H9 (cell line): ENCODE measurements at regions not wholly inside any gene's neighbourhood (a gene's known extent, or its start where the extent isn't known, plus 50 kb on each side); places are given as distances from the start of the nearest gene placed in this dataset.

ENCODE experiments used
- DNase-seq: peaks from one replicate; pipeline ENCODE4 v3.0.0-alpha.2; 2017
- H2AFZ ChIP-seq: one replicate; pipeline ENCODE4 v1.6.1; 2013; ENCODE audit warnings: mild to moderate bottlenecking, low read length, control low read depth, moderate library complexity
- H2AK5ac ChIP-seq: 2 replicates; pipeline ENCODE4 v1.6.1; 2013; ENCODE audit warnings: low read length, control low read depth, mixed read lengths; ENCODE audit not compliant: insufficient read length
- H2BK120ac ChIP-seq: one replicate; pipeline ENCODE4 v1.6.1; 2013; ENCODE audit warnings: low read depth, mild to moderate bottlenecking, low read length, control low read depth, inconsistent platforms; ENCODE audit not compliant: poor library complexity, severe bottlenecking
- H2BK12ac ChIP-seq: 2 replicates; pipeline ENCODE4 v1.6.1; 2013; ENCODE audit warnings: low read length, control low read depth, mixed read lengths, low read depth; ENCODE audit not compliant: insufficient read length
- H2BK15ac ChIP-seq: 2 replicates; pipeline ENCODE4 v1.6.1; 2013; ENCODE audit warnings: low read depth, low read length, control low read depth
- H2BK20ac ChIP-seq: one replicate; pipeline ENCODE4 v1.6.1; 2013; ENCODE audit warnings: low read depth, mild to moderate bottlenecking, low read length, control low read depth, inconsistent platforms; ENCODE audit not compliant: poor library complexity, severe bottlenecking
- H2BK5ac ChIP-seq: 2 replicates; pipeline ENCODE4 v1.6.1; 2013; ENCODE audit warnings: low read length, control low read depth, mixed read lengths; ENCODE audit not compliant: insufficient read length
- H3K14ac ChIP-seq: 2 replicates; pipeline ENCODE4 v1.6.1; 2013; ENCODE audit warnings: low read length, control low read depth; ENCODE audit not compliant: insufficient read depth
- H3K18ac ChIP-seq: 2 replicates; pipeline ENCODE4 v1.6.1; 2013; ENCODE audit warnings: low read depth, mild to moderate bottlenecking, mixed read lengths, low read length, control low read depth; ENCODE audit not compliant: insufficient read length
- H3K23ac ChIP-seq: 2 replicates; pipeline ENCODE4 v1.6.1; 2013; ENCODE audit warnings: low read length, control low read depth, mixed read lengths, low read depth; ENCODE audit not compliant: insufficient read length
- H3K23me2 ChIP-seq: 2 replicates; pipeline ENCODE4 v1.6.1; 2013; ENCODE audit warnings: low read depth, mild to moderate bottlenecking, mixed read lengths, low read length, control low read depth; ENCODE audit not compliant: insufficient read length, poor library complexity, severe bottlenecking
- H3K27ac ChIP-seq: 2 replicates; pipeline ENCODE4 v1.5.1; 2013; ENCODE audit warnings: low read length, control low read depth, mixed read lengths, low read depth; ENCODE audit not compliant: insufficient read length
- H3K27me3 ChIP-seq: 2 replicates; pipeline ENCODE4 v1.6.1; 2013; ENCODE audit warnings: low read length, control low read depth, inconsistent platforms; ENCODE audit not compliant: insufficient read depth
- H3K4ac ChIP-seq: 2 replicates; pipeline ENCODE4 v1.6.1; 2013; ENCODE audit warnings: low read depth, mild to moderate bottlenecking, control low read depth, inconsistent platforms, low read length, moderate library complexity
- H3K4me1 ChIP-seq: 2 replicates; pipeline ENCODE4 v1.6.1; 2013; ENCODE audit warnings: low read length, control low read depth, inconsistent platforms; ENCODE audit not compliant: insufficient read depth
- H3K4me2 ChIP-seq: 2 replicates; pipeline ENCODE4 v1.6.1; 2013; ENCODE audit warnings: low read length, control low read depth, mixed read lengths; ENCODE audit not compliant: insufficient read length, insufficient read depth
- H3K56ac ChIP-seq: 2 replicates; pipeline ENCODE4 v1.6.1; 2013; ENCODE audit warnings: low read depth, mild to moderate bottlenecking, mixed read lengths, low read length, control low read depth; ENCODE audit not compliant: insufficient read length
- H3K79me1 ChIP-seq: 2 replicates; pipeline ENCODE4 v1.6.1; 2013; ENCODE audit warnings: low read depth, mild to moderate bottlenecking, moderate library complexity, low read length, control low read depth, inconsistent platforms; ENCODE audit not compliant: insufficient read depth, poor library complexity, severe bottlenecking
- H3K79me2 ChIP-seq: 2 replicates; pipeline ENCODE4 v1.6.1; 2013; ENCODE audit warnings: low read length, control low read depth, inconsistent platforms; ENCODE audit not compliant: insufficient read depth
- H3K9ac ChIP-seq: 2 replicates; pipeline ENCODE4 v1.6.1; 2013; ENCODE audit warnings: low read length, control low read depth, mixed read lengths; ENCODE audit not compliant: insufficient read length; ENCODE audit errors: extremely low read depth
- H3K9me3 ChIP-seq: one replicate; pipeline ENCODE4 v1.6.1; 2013; ENCODE audit warnings: low read depth, low read length, inconsistent platforms; ENCODE audit not compliant: control insufficient read depth
- H3T11ph ChIP-seq: one replicate; pipeline ENCODE4 v1.6.1; 2013; ENCODE audit warnings: mild to moderate bottlenecking, low read length, control low read depth, inconsistent platforms
- H4K20me1 ChIP-seq: one replicate; pipeline ENCODE4 v1.6.1; 2013; ENCODE audit not compliant: control insufficient read depth, insufficient read length, insufficient read depth
- H4K5ac ChIP-seq: 2 replicates; pipeline ENCODE4 v1.6.1; 2013; ENCODE audit warnings: low read depth, mild to moderate bottlenecking, mixed read lengths, low read length, control low read depth; ENCODE audit not compliant: insufficient read length
- H4K8ac ChIP-seq: replicated peaks from 2 replicates; pipeline ENCODE4 v1.6.1; 2013; ENCODE audit warnings: low read length, control low read depth, mixed read lengths, low read depth; ENCODE audit not compliant: insufficient read length
- H4K91ac ChIP-seq: 2 replicates; pipeline ENCODE4 v1.6.1; 2013; ENCODE audit warnings: low read depth, mild to moderate bottlenecking, moderate library complexity, mixed read lengths, low read length, control low read depth; ENCODE audit not compliant: insufficient read length
- H3K27ac Mint-ChIP-seq, 3 experiments: 2 replicates in 2 of 3; 3 replicates in 1 of 3; pipeline ENCODE4 v1.8.0; 2020 to 2021; ENCODE audit warnings: mixed read lengths in 3 of 3, mild to moderate bottlenecking in 1 of 3, moderate library complexity in 1 of 3
- H3K27me3 Mint-ChIP-seq: 2 replicates; pipeline ENCODE4 v1.8.0; 2021; ENCODE audit warnings: low read depth, mild to moderate bottlenecking, moderate library complexity, mixed read lengths
- H3K36me3 Mint-ChIP-seq, 3 experiments: 2 replicates in 2 of 3; 3 replicates in 1 of 3; pipeline ENCODE4 v1.8.0; 2020 to 2021; ENCODE audit warnings: low read depth in 3 of 3, mixed read lengths in 3 of 3; ENCODE audit not compliant: insufficient read depth in 1 of 3
- H3K4me1 Mint-ChIP-seq, 2 experiments: 2 replicates each; pipeline ENCODE4 v1.8.0; 2020; ENCODE audit warnings: mixed read lengths in 2 of 2
- H3K4me3 Mint-ChIP-seq, 2 experiments: 2 replicates in 1 of 2; 3 replicates in 1 of 2; pipeline ENCODE4 v1.8.0; 2020 to 2021; ENCODE audit warnings: mild to moderate bottlenecking in 2 of 2, mixed read lengths in 2 of 2, moderate library complexity in 1 of 2
- H3K9me3 Mint-ChIP-seq, 2 experiments: 2 replicates in 1 of 2; 3 replicates in 1 of 2; pipeline ENCODE4 v1.8.0; 2020; ENCODE audit warnings: mild to moderate bottlenecking in 2 of 2, mixed read lengths in 2 of 2, moderate library complexity in 1 of 2
- CTCF ChIP-seq: fragments of 200-600 bp; sonication (generic); conservative IDR thresholded peaks from 3 replicates; pipeline ENCODE4 v1.8.0; 2021; ENCODE audit warnings: antibody characterized with exemption, mild to moderate bottlenecking
- WGBS: extraction: QIAGEN DNeasy Blood & Tissue Kit; methylation state at CpG from one replicate; pipeline ENCODE4 v1.1.7; 2013; ENCODE audit warnings: missing lambda C conversion rate, low lambda C conversion rate, mixed read lengths; ENCODE audit not compliant: insufficient read length; ENCODE audit errors: extremely low coverage; 5-methylcytosine and 5-hydroxymethylcytosine counted together

- no peak overlapping the region for H2BK20ac ChIP-seq
- no peaks in the 10 kb centered on the region for H3K23me2 ChIP-seq
- H3K9me3 ChIP-seq: no peaks in the 10 kb centered on the region
- H3K56ac ChIP-seq: no peak overlapping the region
- no peak overlapping the region for H3K9ac ChIP-seq
- no peak overlapping the region for H4K8ac ChIP-seq
- H3K14ac ChIP-seq: no peak overlapping the region
- H3K27me3 Mint-ChIP-seq: no peaks in the 10 kb centered on the region; the same call in none of the 2 replicates
- H3K4me1 ChIP-seq: no peaks in the 10 kb centered on the region; the same call in 1 of the 2 replicates
- H3K9me3 Mint-ChIP-seq: peaks cover 0 to 5% of the 10 kb centered on the region in 2 experiments; a peak in 2 of 5 replicates
- H2BK12ac ChIP-seq: no peak overlapping the region
- no peak overlapping the region for H2BK120ac ChIP-seq
- H3K23ac ChIP-seq: no peak overlapping the region
- H3K27ac ChIP-seq: no peak overlapping the region
- no peak overlapping the region for H4K91ac ChIP-seq
- H4K20me1 ChIP-seq: no peaks in the 10 kb centered on the region
- no peak overlapping the region for H2AK5ac ChIP-seq
- no peak overlapping the region for H3K4ac ChIP-seq
- H3K4me1 Mint-ChIP-seq: peaks cover 12 to 16% of the 10 kb centered on the region in 2 experiments
- H3K27ac Mint-ChIP-seq: no peak overlapping the region
- no peak overlapping the region for H2BK15ac ChIP-seq
- no peak overlapping the region for H3K18ac ChIP-seq
- H3K36me3 Mint-ChIP-seq: peaks cover 0 to 3% (median 3%) of the 10 kb centered on the region in 3 experiments; a peak in 3 of 7 replicates
- no peak overlapping the region for H3K4me3 Mint-ChIP-seq
- H2BK5ac ChIP-seq: no peak overlapping the region
- H3T11ph ChIP-seq: no peak overlapping the region
- H3K79me1 ChIP-seq: no peaks in the 10 kb centered on the region
- no peak for DNase-seq
- peaks cover 3% of the 10 kb centered on the region; the same call in 1 of the 2 replicates for H3K27me3 ChIP-seq
- no peak overlapping the region for H4K5ac ChIP-seq
- no peak overlapping the region for H3K4me2 ChIP-seq
- H3K79me2 ChIP-seq: no peaks in the 10 kb centered on the region
- WGBS: no CpG with 5 or more reads among the region's 6 CpGs
- no peak overlapping the region for H2AFZ ChIP-seq
- no peak for TF ChIP-seq CTCF
These were observed 245.5 kb upstream of the TSHZ3 start for GRCh38 chr19:31594701-31595100.
